Right lobe of liver (tissue), 6 donors: ENCODE measurements at regions not wholly inside any gene's neighbourhood (a gene's known extent, or its start where the extent isn't known, plus 50 kb on each side); places are given as distances from the start of the nearest gene placed in this dataset.

Source experiments
- ATAC-seq, 4 donors: fragments of 200-7000 bp; cut with Tn5 transposase; one replicate each; pipeline ENCODE4 v1.9.1; 2020; ENCODE audit warnings: mild to moderate bottlenecking in 4 of 4, moderate library complexity in 4 of 4
- DNase-seq, 3 donors: peaks; one replicate each; pipeline ENCODE4 v3.0.0-alpha.2; 2020
- H3K27ac ChIP-seq, 3 donors: fragments of 200-600 bp; one replicate each; pipeline ENCODE4 v1.8.0; 2022
- H3K27me3 ChIP-seq, 2 donors: fragments of 200-600 bp; one replicate each; pipeline ENCODE4 v1.8.0; 2022
- H3K36me3 ChIP-seq, 4 donors: fragments of 200-600 bp; sonication (generic) in 1 of 4; one replicate each; pipeline versions ENCODE4 v1.5.1 to v1.8.0; 2017 to 2022; ENCODE audit warnings: control low read depth in 1 of 4
- H3K4me1 ChIP-seq, 4 donors: fragments of 200-600 bp; sonication (generic) in 1 of 4; one replicate each; pipeline versions ENCODE4 v1.5.1 to v1.8.0; 2017 to 2022; ENCODE audit warnings: control low read depth in 1 of 4
- H3K4me3 ChIP-seq, 3 donors: fragments of 200-600 bp; one replicate each; pipeline ENCODE4 v1.8.0; 2022
- H3K9me3 ChIP-seq, 4 donors: fragments of 200-600 bp; sonication (generic) in 1 of 4; one replicate each; pipeline versions ENCODE4 v1.5.1 to v1.8.0; 2017 to 2022; ENCODE audit warnings: control low read depth in 1 of 4
- POLR2A ChIP-seq: fragments of 450-650 bp; IDR thresholded peaks from one replicate; pipeline ENCODE4 v1.6.1; 2017; ENCODE audit warnings: antibody characterized with exemption, mild to moderate bottlenecking
- WGBS: methylation state at CpG from one replicate; pipeline ENCODE4 v1.1.6; 2018; ENCODE audit warnings: low coverage, low lambda C conversion rate; ENCODE audit not compliant: insufficient coverage; ENCODE audit errors: missing lambda C conversion rate; 5-methylcytosine and 5-hydroxymethylcytosine counted together
- intact Hi-C, 2 donors: fragments of 100-400 bp; cut with DNase I; formaldehyde crosslinking; loops; one replicate each; pipeline versions ENCODE4 v1.11.2 to v1.14.1; 2022
- TF ChIP-seq, protein P1 (sequence below), 4 donors: fragments of 200-600 bp in 3 of 4; fragments of 450-650 bp in 1 of 4; IDR thresholded peaks; one replicate each; pipeline versions ENCODE4 v1.5.1 to v1.8.0; 2016 to 2022; ENCODE audit warnings: antibody characterized with exemption in 4 of 4, mild to moderate bottlenecking in 2 of 4
- donor health status: DM: no; HTN: yes; CAD: no.
- donor health status: DM: no; HTN: no; CAD: no.
- donor health status: DM: no; HTN: no; CAD: no.
- donor health status: DM: no; HTN: yes; CAD: no.
- donor health status: DM: no; HTN: yes; CAD: no.

DNA sequence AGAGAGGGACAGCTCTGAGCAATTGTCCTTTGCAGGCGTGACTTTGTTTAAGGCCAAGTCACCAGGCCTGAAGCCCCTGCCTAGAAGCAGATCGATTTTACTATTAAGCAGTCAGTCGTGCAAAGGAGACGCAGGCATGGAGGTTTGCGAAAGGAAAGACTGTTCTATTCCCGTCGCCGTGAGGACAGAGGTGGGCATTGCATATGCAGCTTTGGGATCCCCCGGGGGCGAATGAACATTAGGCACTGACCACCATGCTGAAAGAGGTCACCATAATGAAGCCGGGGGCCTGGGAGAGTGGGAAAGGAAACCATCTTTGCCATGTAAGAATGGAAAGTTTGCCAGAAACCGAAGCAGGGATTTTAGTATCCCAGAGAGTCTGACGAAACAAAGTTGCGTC is 231.6 kb downstream of the BCL11A start:
- no peaks in the 10 kb centered on the region for H3K9me3 ChIP-seq
- ATAC-seq (no peak), DNase-seq (no peak)
- no peaks in the 10 kb centered on the region for H3K36me3 ChIP-seq
- TF ChIP-seq, protein P1, sequence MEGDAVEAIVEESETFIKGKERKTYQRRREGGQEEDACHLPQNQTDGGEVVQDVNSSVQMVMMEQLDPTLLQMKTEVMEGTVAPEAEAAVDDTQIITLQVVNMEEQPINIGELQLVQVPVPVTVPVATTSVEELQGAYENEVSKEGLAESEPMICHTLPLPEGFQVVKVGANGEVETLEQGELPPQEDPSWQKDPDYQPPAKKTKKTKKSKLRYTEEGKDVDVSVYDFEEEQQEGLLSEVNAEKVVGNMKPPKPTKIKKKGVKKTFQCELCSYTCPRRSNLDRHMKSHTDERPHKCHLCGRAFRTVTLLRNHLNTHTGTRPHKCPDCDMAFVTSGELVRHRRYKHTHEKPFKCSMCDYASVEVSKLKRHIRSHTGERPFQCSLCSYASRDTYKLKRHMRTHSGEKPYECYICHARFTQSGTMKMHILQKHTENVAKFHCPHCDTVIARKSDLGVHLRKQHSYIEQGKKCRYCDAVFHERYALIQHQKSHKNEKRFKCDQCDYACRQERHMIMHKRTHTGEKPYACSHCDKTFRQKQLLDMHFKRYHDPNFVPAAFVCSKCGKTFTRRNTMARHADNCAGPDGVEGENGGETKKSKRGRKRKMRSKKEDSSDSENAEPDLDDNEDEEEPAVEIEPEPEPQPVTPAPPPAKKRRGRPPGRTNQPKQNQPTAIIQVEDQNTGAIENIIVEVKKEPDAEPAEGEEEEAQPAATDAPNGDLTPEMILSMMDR (IDR thresholded peaks at IDR 0.05): no peak
- no peak for TF ChIP-seq POLR2A
- no peak overlapping the region for H3K27ac ChIP-seq
- WGBS: 83% methylated on average over 10 of the region's 14 CpGs
- intact Hi-C loops: no loop called here
- H3K4me1 ChIP-seq: peaks cover 0 to 13% (median 3%) of the 10 kb centered on the region in 4 donors
- no peak overlapping the region for H3K4me3 ChIP-seq
- no peaks in the 10 kb centered on the region for H3K27me3 ChIP-seq

DNA sequence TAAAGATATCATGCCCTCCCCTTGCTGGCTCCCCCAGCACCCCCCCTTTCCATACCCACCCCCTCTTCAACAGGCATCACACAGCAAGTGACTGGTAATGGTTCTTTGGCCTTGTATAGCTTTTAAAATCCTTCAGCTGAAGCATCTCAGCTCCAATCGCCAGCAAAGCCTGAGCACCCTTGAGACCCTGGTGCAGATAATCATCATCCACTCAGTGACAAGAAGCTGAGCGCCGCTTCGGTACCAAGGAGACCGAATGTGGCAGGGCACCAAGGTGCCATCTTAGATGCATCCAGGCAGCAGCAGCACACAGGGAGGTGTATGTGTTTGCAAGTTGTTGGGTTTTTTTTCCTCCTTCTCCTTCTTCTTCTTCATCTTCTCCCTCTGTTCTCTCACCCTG is 232.7 kb downstream of the BCL11A start:
- no peak for DNase-seq
- no CpG with 5 or more reads among the region's 5 CpGs for WGBS
- Histone ChIP-seq H3K27ac (no peak overlapping the region), H3K9me3 (no peaks in the 10 kb centered on the region), H3K4me3 (no peak overlapping the region), H3K36me3 (no peaks in the 10 kb centered on the region), H3K27me3 (no peaks in the 10 kb centered on the region), H3K4me1 (peaks cover 0 to 18% (median 4%) of the 10 kb centered on the region in 4 donors)
- ATAC-seq: no peak
- no peak for TF ChIP-seq POLR2A
- TF ChIP-seq, protein P1 (IDR thresholded peaks at IDR 0.05): no peak
- intact Hi-C loops: no loop called here

DNA sequence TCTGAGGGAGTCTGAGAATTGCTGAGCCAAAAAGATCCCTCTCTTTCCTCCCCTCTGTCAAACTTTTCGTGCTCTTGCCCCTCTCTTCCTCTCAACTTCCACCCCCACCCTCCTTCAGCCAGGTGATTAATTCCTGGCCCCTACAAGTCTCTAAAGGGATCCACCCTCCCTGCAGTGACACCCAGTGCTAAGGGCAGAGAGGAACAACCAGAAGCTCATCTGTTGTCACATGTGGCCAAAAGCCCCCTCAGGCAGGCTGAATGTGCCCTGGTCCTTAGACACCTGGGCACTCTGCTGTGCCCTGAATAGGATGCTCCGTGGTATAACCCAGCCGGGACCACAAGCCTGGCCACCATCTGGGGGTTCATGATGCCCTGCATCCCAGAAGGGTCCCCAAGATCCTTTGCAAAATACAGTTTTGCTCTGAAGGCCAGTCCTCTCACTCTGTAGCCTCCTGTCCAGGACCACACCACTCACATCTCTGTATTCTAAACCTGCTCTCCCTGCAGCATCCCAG is 234.4 kb downstream of the BCL11A start:
- H3K36me3 ChIP-seq: no peaks in the 10 kb centered on the region
- no peak overlapping the region for H3K27ac ChIP-seq
- no peak for DNase-seq
- H3K9me3 ChIP-seq: no peaks in the 10 kb centered on the region
- H3K4me3 ChIP-seq: no peak overlapping the region
- intact Hi-C loops: no loop called here
- WGBS: 67% methylated on average over 1 of the region's 3 CpGs
- TF ChIP-seq POLR2A: no peak
- TF ChIP-seq, protein P1 (IDR thresholded peaks at IDR 0.05): no peak
- H3K27me3 ChIP-seq: no peaks in the 10 kb centered on the region
- peaks cover 0 to 15% (median 4%) of the 10 kb centered on the region in 4 donors for H3K4me1 ChIP-seq
- ATAC-seq: no peak

DNA sequence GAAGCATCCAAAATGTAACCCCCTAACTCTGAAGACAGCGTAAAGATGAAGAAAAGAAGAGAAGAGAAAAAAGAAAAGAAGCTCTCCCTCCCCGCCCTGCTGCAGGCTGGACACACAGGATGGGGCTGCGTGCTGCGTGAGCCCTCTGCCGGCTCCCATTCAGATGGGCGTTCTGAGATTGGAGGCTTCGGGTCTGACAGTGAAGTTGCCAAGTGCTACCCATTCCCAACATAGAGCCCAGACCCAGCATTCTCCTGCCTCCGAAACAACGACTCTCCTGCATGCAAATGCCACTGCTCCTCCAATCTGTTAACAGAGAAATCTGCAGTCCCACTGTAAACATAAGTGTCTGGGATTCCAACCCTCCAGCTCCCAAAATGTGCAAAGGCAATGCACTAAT is 234.9 kb downstream of the BCL11A start:
- no peak for ATAC-seq
- no peak overlapping the region for H3K27ac ChIP-seq
- TF ChIP-seq POLR2A: no peak
- TF ChIP-seq, protein P1 (IDR thresholded peaks at IDR 0.05): no peak
- intact Hi-C loops: no loop called here
- no peaks in the 10 kb centered on the region for H3K9me3 ChIP-seq
- no peak for DNase-seq
- peaks cover 0 to 10% (median 4%) of the 10 kb centered on the region in 4 donors for H3K4me1 ChIP-seq
- no peaks in the 10 kb centered on the region for H3K36me3 ChIP-seq
- no peaks in the 10 kb centered on the region for H3K27me3 ChIP-seq
- H3K4me3 ChIP-seq: no peak overlapping the region
- WGBS: 59% methylated on average over 4 of the region's 9 CpGs

DNA sequence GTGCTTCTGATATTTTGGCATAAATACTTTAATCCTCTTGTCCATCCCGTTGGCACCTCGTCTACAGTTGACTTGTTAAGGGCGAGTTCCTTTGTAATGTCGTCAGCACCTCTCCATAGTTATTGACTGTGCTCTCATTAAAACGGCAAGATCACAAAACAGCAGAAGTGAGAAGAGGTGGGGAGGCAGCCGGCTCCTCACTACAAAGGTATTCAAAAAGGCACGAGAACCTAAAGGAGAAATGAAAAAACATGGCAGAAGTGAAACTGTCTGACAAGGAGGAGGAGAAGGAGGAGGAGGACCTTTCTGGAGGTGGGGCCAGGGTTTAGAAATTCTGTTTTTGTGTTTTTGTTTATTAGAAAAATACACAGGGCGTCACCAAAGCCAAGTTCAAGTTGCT is 235.6 kb downstream of the BCL11A start:
- no peak for DNase-seq
- no peaks in the 10 kb centered on the region for H3K9me3 ChIP-seq
- H3K4me3 ChIP-seq: no peak overlapping the region
- no peak overlapping the region for H3K27ac ChIP-seq
- intact Hi-C loops: no loop called here
- TF ChIP-seq, protein P1 (IDR thresholded peaks at IDR 0.05): no peak
- TF ChIP-seq POLR2A: no peak
- peaks cover 0 to 10% (median 4%) of the 10 kb centered on the region in 4 donors for H3K4me1 ChIP-seq
- no peak for ATAC-seq
- WGBS: 62% methylated on average over 8 of the region's 8 CpGs
- no peaks in the 10 kb centered on the region for H3K27me3 ChIP-seq
- H3K36me3 ChIP-seq: no peaks in the 10 kb centered on the region
